Ovary (tissue), 3 donors: ENCODE measurements at regions not wholly inside any gene's neighbourhood (a gene's known extent, or its start where the extent isn't known, plus 50 kb on each side); places are given as distances from the start of the nearest gene placed in this dataset.

ENCODE experiments used
- POLR2A ChIP-seq: fragments of 450-650 bp; IDR thresholded peaks from one replicate; pipeline ENCODE4 v1.6.1; 2017; ENCODE audit warnings: antibody characterized with exemption, mild to moderate bottlenecking, moderate library complexity
- TF ChIP-seq, protein P1 (sequence below), 3 donors: fragments of 450-650 bp in 2 of 3; fragments of 200-600 bp in 1 of 3; IDR thresholded peaks; one replicate each; pipeline versions ENCODE4 v1.5.1 to v1.8.0; 2016 to 2022; ENCODE audit warnings: antibody characterized with exemption in 3 of 3, mild to moderate bottlenecking in 1 of 3
- donor health status: DM: no; HTN: no; CAD: no.

DNA sequence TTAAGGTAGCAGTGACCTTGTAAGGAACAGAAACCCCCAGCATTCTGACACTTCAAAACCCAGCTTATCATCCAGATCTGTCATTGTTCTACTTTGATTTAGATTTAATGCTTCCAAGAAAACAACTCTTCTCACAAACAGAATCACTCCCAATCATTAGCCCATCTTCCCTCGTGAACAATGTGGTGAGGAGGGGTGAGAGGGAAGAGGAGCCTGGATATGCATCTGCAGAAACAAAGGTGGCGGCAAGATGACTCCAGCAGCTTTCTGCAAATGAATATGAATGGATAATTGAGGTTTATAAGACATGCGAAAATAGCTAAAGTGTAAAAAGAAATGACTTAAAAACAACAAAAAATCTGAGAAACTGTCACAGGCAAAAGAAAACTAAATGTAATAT is 859.9 kb upstream of the SLC10A2 start:
- TF ChIP-seq, protein P1, sequence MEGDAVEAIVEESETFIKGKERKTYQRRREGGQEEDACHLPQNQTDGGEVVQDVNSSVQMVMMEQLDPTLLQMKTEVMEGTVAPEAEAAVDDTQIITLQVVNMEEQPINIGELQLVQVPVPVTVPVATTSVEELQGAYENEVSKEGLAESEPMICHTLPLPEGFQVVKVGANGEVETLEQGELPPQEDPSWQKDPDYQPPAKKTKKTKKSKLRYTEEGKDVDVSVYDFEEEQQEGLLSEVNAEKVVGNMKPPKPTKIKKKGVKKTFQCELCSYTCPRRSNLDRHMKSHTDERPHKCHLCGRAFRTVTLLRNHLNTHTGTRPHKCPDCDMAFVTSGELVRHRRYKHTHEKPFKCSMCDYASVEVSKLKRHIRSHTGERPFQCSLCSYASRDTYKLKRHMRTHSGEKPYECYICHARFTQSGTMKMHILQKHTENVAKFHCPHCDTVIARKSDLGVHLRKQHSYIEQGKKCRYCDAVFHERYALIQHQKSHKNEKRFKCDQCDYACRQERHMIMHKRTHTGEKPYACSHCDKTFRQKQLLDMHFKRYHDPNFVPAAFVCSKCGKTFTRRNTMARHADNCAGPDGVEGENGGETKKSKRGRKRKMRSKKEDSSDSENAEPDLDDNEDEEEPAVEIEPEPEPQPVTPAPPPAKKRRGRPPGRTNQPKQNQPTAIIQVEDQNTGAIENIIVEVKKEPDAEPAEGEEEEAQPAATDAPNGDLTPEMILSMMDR (IDR thresholded peaks at IDR 0.05), result no peak
- no peak for TF ChIP-seq POLR2A
